Stimulated activated CD4-positive, alpha-beta T cell treated with anti-CD3 and anti-CD28 coated beads, Interleukin-4, amount 100 ng/mL, for 4 hours (primary cell): ENCODE measurements at regions not wholly inside any gene's neighbourhood (a gene's known extent, or its start where the extent isn't known, plus 50 kb on each side); places are given as distances from the start of the nearest gene placed in this dataset.
"Not testable (repeated sequence)": the region's sequence is repeated elsewhere in the genome, so short reads cannot be mapped to it uniquely, and the experiment has no call there.

ENCODE experiments used
- DNase-seq, 2 experiments: peaks; one replicate each; pipeline ENCODE4 v3.0.0-alpha.2; 2020

GRCh38 chr3:130151555-130151954 is 69.9 kb downstream of the ALG1L2 start:
- not testable (repeated sequence) for DNase-seq

- not testable (repeated sequence) for DNase-seq
These were observed 71.6 kb downstream of the ALG1L2 start for GRCh38 chr3:130153247-130153646.

GRCh38 chr3:130155464-130155863 is 73.8 kb downstream of the ALG1L2 start:
- not testable (repeated sequence) for DNase-seq

GRCh38 chr3:130166856-130167255 is 85.2 kb downstream of the ALG1L2 start:
- not testable (repeated sequence) for DNase-seq

GRCh38 chr3:130175195-130175594 is 93.6 kb downstream of the ALG1L2 start:
- not testable (repeated sequence) for DNase-seq

- not testable (repeated sequence) for DNase-seq
These were observed 95.0 kb downstream of the ALG1L2 start for GRCh38 chr3:130176476-130177256.

- DNase-seq, result not testable (repeated sequence)
These were observed 97.2 kb downstream of the ALG1L2 start for GRCh38 chr3:130178835-130179234.

- DNase-seq, result peak in 1 of 2 experiments; percentile 34
These were observed 97.8 kb downstream of the ALG1L2 start for GRCh38 chr3:130179353-130179970.

- not testable (repeated sequence) for DNase-seq
These were observed 100.8 kb downstream of the ALG1L2 start for GRCh38 chr3:130182475-130182874.

- not testable (repeated sequence) for DNase-seq
These were observed 102.1 kb downstream of the ALG1L2 start for GRCh38 chr3:130183689-130184088.

- not testable (repeated sequence) for DNase-seq
These were observed 102.8 kb downstream of the ALG1L2 start for GRCh38 chr3:130184152-130185024.

GRCh38 chr3:130201272-130201671 is 119.6 kb downstream of the ALG1L2 start:
- not testable (repeated sequence) for DNase-seq

- DNase-seq, result not testable (repeated sequence)
These were observed 122.0 kb downstream of the ALG1L2 start for GRCh38 chr3:130203633-130204032.

GRCh38 chr3:130227540-130227939 is 117.9 kb upstream of the COL6A5 start:
- DNase-seq, result no peak

GRCh38 chr3:130242850-130243569 is 102.5 kb upstream of the COL6A5 start:
- no peak for DNase-seq

- no peak for DNase-seq
These were observed 101.7 kb upstream of the COL6A5 start for GRCh38 chr3:130243808-130244207.

GRCh38 chr3:130250982-130251381 is 94.5 kb upstream of the COL6A5 start:
- no peak for DNase-seq

- DNase-seq, result no peak
These were observed 90.0 kb upstream of the COL6A5 start for GRCh38 chr3:130255442-130255841.

- no peak for DNase-seq
These were observed 88.6 kb upstream of the COL6A5 start for GRCh38 chr3:130256821-130257340.

- DNase-seq, result no peak
These were observed 86.9 kb upstream of the COL6A5 start for GRCh38 chr3:130258532-130258952.

- no peak for DNase-seq
These were observed 86.2 kb upstream of the COL6A5 start for GRCh38 chr3:130259166-130259874.

GRCh38 chr3:130260918-130261317 is 84.6 kb upstream of the COL6A5 start:
- DNase-seq, result no peak
